ENCODE measurements at regions not wholly inside any gene's neighbourhood (a gene's known extent, or its start where the extent isn't known, plus 50 kb on each side); places are given as distances from the start of the nearest gene placed in this dataset.
"Not testable (repeated sequence)": the region's sequence is repeated elsewhere in the genome, so short reads cannot be mapped to it uniquely, and the experiment has no call there.

GRCh38 chr4:100608651-100609050 is 90.8 kb upstream of the EMCN start:
- TF ChIP-seq, protein P1, sequence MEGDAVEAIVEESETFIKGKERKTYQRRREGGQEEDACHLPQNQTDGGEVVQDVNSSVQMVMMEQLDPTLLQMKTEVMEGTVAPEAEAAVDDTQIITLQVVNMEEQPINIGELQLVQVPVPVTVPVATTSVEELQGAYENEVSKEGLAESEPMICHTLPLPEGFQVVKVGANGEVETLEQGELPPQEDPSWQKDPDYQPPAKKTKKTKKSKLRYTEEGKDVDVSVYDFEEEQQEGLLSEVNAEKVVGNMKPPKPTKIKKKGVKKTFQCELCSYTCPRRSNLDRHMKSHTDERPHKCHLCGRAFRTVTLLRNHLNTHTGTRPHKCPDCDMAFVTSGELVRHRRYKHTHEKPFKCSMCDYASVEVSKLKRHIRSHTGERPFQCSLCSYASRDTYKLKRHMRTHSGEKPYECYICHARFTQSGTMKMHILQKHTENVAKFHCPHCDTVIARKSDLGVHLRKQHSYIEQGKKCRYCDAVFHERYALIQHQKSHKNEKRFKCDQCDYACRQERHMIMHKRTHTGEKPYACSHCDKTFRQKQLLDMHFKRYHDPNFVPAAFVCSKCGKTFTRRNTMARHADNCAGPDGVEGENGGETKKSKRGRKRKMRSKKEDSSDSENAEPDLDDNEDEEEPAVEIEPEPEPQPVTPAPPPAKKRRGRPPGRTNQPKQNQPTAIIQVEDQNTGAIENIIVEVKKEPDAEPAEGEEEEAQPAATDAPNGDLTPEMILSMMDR (IDR thresholded peaks at IDR 0.05; ENCODE audit: low read depth, low read length): not testable (repeated sequence)
- not testable (repeated sequence) for TF ChIP-seq MAX (IDR thresholded peaks at IDR 0.05; ENCODE audit: low read depth, low read length); POLR2A (IDR thresholded peaks at IDR 0.05; ENCODE audit: extremely low read depth, insufficient read length); MYC (IDR thresholded peaks at IDR 0.05; ENCODE audit: low read depth, low read length)
